Right ventricle myocardium inferior (tissue), 1 donor: ENCODE measurements at regions not wholly inside any gene's neighbourhood (a gene's known extent, or its start where the extent isn't known, plus 50 kb on each side); places are given as distances from the start of the nearest gene placed in this dataset.

Experiments
- ATAC-seq: fragments of 200-7000 bp; cut with Tn5 transposase; one replicate; pipeline ENCODE4 v1.9.1; 2020; ENCODE audit warnings: mild to moderate bottlenecking, moderate library complexity
- DNase-seq: peaks from one replicate; pipeline ENCODE4 v3.0.0; 2021; ENCODE audit errors: missing footprints
- intact Hi-C: fragments of 100-400 bp; cut with DNase I; formaldehyde crosslinking; loops from one replicate; pipeline ENCODE4 v1.11.0; 2022
- donor health status: DM: no; HTN: yes; CAD: no; lungs with severe emphysema.

- intact Hi-C loops, result no loop called here
- DNase-seq, result no peak
- ATAC-seq, result no peak
These were observed 129.8 kb upstream of the KIRREL3 start for GRCh38 chr11:127130321-127130720.

- ATAC-seq (no peak), DNase-seq (no peak)
- intact Hi-C loops, result no loop called here
These were observed 126.4 kb upstream of the KIRREL3 start for GRCh38 chr11:127126986-127127385.

GRCh38 chr11:127119356-127119755 is 118.8 kb upstream of the KIRREL3 start:
- no peak for DNase-seq
- no peak for ATAC-seq

GRCh38 chr11:127118811-127119210 is 118.2 kb upstream of the KIRREL3 start:
- DNase-seq, result no peak
- no peak for ATAC-seq
- intact Hi-C loops, result no loop called here

More at GRCh38 chr11:127119356-127119755, 118.8 kb upstream of the KIRREL3 start:
- intact Hi-C loops, result no loop called here

GRCh38 chr11:127117231-127117739 is 116.7 kb upstream of the KIRREL3 start:
- intact Hi-C loops, result no loop called here
- no peak for DNase-seq
- no peak for ATAC-seq

- no peak for ATAC-seq
- intact Hi-C loops, result no loop called here
- no peak for DNase-seq
These were observed 115.3 kb upstream of the KIRREL3 start for GRCh38 chr11:127115844-127116243.

- no peak for DNase-seq
- intact Hi-C loops, result no loop called here
- ATAC-seq, result no peak
These were observed 113.5 kb upstream of the KIRREL3 start for GRCh38 chr11:127114035-127114434.

- ATAC-seq, result no peak
- intact Hi-C loops, result no loop called here
- DNase-seq, result no peak
These were observed 110.0 kb upstream of the KIRREL3 start for GRCh38 chr11:127110542-127110941.

GRCh38 chr11:127109796-127110480 is 109.4 kb upstream of the KIRREL3 start:
- ATAC-seq, result no peak
- DNase-seq, result no peak
- intact Hi-C loops, result no loop called here

GRCh38 chr11:127108838-127109237 is 108.3 kb upstream of the KIRREL3 start:
- ATAC-seq (no peak), DNase-seq (no peak)
- intact Hi-C loops, result no loop called here

- DNase-seq, result no peak
- intact Hi-C loops, result no loop called here
- no peak for ATAC-seq
These were observed 106.4 kb upstream of the KIRREL3 start for GRCh38 chr11:127106938-127107337.

GRCh38 chr11:127105593-127106541 is 105.3 kb upstream of the KIRREL3 start:
- ATAC-seq, result no peak
- intact Hi-C loops, result no loop called here

GRCh38 chr11:127103586-127104388 is 103.2 kb upstream of the KIRREL3 start:
- intact Hi-C loops, result no loop called here

More at GRCh38 chr11:127105593-127106541, 105.3 kb upstream of the KIRREL3 start:
- DNase-seq, result no peak

GRCh38 chr11:127098684-127099083 is 98.1 kb upstream of the KIRREL3 start:
- ATAC-seq (no peak), DNase-seq (no peak)
- intact Hi-C loops, result no loop called here

More at GRCh38 chr11:127103586-127104388, 103.2 kb upstream of the KIRREL3 start:
- ATAC-seq, result no peak
- no peak for DNase-seq

GRCh38 chr11:127080735-127081134 is 80.2 kb upstream of the KIRREL3 start:
- ATAC-seq (no peak), DNase-seq (no peak)
- intact Hi-C loops, result no loop called here

GRCh38 chr11:127075758-127076157 is 75.2 kb upstream of the KIRREL3 start:
- ATAC-seq (no peak), DNase-seq (no peak)
- intact Hi-C loops, result no loop called here

GRCh38 chr11:127074151-127074761 is 73.7 kb upstream of the KIRREL3 start:
- intact Hi-C loops, result no loop called here

GRCh38 chr11:127073621-127074020 is 73.1 kb upstream of the KIRREL3 start:
- no peak for DNase-seq
- intact Hi-C loops, result no loop called here
- ATAC-seq, result no peak

More at GRCh38 chr11:127074151-127074761, 73.7 kb upstream of the KIRREL3 start:
- no peak for ATAC-seq
- no peak for DNase-seq
